MM.1S (cell line): ENCODE measurements at regions not wholly inside any gene's neighbourhood (a gene's known extent, or its start where the extent isn't known, plus 50 kb on each side); places are given as distances from the start of the nearest gene placed in this dataset.

Source experiments
- DNase-seq: peaks from one replicate; pipeline ENCODE4 v3.0.0-alpha.2; 2015
- H2AFZ ChIP-seq: fragments of 300-600 bp; sonication (generic); 2 replicates; pipeline ENCODE4 v1.6.0; 2016; ENCODE audit warnings: antibody characterized with exemption, low read length
- H3F3A ChIP-seq: fragments of 300-600 bp; sonication (generic); 2 replicates; pipeline ENCODE4 v1.6.1; 2016; ENCODE audit warnings: mild to moderate bottlenecking, antibody characterized with exemption, low read length, moderate library complexity, mixed read lengths; ENCODE audit not compliant: insufficient read depth
- H3K27ac ChIP-seq: fragments of 300-600 bp; sonication (generic); 2 replicates; pipeline ENCODE4 v1.5.1; 2016; ENCODE audit warnings: mild to moderate bottlenecking, low read length
- H3K27me3 ChIP-seq: fragments of 300-600 bp; sonication (generic); replicated peaks from 2 replicates; pipeline ENCODE4 v1.6.0; 2016; ENCODE audit warnings: low read length; ENCODE audit not compliant: insufficient read depth
- H3K36me3 ChIP-seq: fragments of 300-600 bp; sonication (generic); replicated peaks from 2 replicates; pipeline ENCODE4 v1.6.1; 2016; ENCODE audit warnings: mild to moderate bottlenecking, low read length, mixed read lengths; ENCODE audit not compliant: insufficient read depth
- H3K4me1 ChIP-seq: fragments of 300-600 bp; sonication (generic); 2 replicates; pipeline ENCODE4 v1.6.1; 2016; ENCODE audit warnings: low read length, mixed read lengths
- H3K4me2 ChIP-seq: fragments of 300-600 bp; sonication (generic); 2 replicates; pipeline ENCODE4 v1.6.0; 2016; ENCODE audit warnings: low read depth, low read length
- H3K4me3 ChIP-seq: fragments of 300-600 bp; sonication (generic); 2 replicates; pipeline ENCODE4 v1.5.1; 2016; ENCODE audit warnings: low read length, mixed read lengths
- H3K79me2 ChIP-seq: fragments of 300-600 bp; sonication (generic); 2 replicates; pipeline ENCODE4 v1.6.1; 2016; ENCODE audit warnings: mixed run types, low read length, mixed read lengths
- H3K9ac ChIP-seq: fragments of 300-600 bp; sonication (generic); 2 replicates; pipeline ENCODE4 v1.6.1; 2016; ENCODE audit warnings: low read length, mixed read lengths
- H3K9me2 ChIP-seq: fragments of 300-600 bp; sonication (generic); replicated peaks from 2 replicates; pipeline ENCODE4 v1.6.1; 2016; ENCODE audit warnings: mild to moderate bottlenecking, low read length, mixed read lengths; ENCODE audit not compliant: insufficient read depth
- H3K9me3 ChIP-seq: fragments of 300-600 bp; sonication (generic); replicated peaks from 2 replicates; pipeline ENCODE4 v1.6.1; 2016; ENCODE audit warnings: mild to moderate bottlenecking, low read length, mixed read lengths; ENCODE audit not compliant: insufficient read depth
- H4K20me1 ChIP-seq: fragments of 300-600 bp; sonication (generic); 2 replicates; pipeline ENCODE4 v1.6.1; 2016; ENCODE audit warnings: mild to moderate bottlenecking, low read length, moderate library complexity, mixed read lengths; ENCODE audit not compliant: insufficient read depth
- CTCF ChIP-seq: fragments of 300-600 bp; sonication (generic); IDR thresholded peaks from 2 replicates; pipeline ENCODE4 v1.5.1; 2016; ENCODE audit warnings: antibody characterized with exemption, low read length, mixed read lengths
- EZH2 ChIP-seq: fragments of 300-600 bp; sonication (generic); optimal IDR thresholded peaks from 2 replicates; pipeline ENCODE3; 2017; ENCODE audit warnings: low read depth, mild to moderate bottlenecking, antibody characterized with exemption, low read length, mixed read lengths
- EZH2phosphoT487 ChIP-seq: fragments of 300-600 bp; sonication (generic); IDR thresholded peaks from 2 replicates; pipeline ENCODE4 v1.6.1; 2018; ENCODE audit warnings: antibody characterized with exemption, low read length

- no peaks in the 10 kb centered on the region for H3K9me2 ChIP-seq
- H2AFZ ChIP-seq: no peak overlapping the region
- H3F3A ChIP-seq: no peaks in the 10 kb centered on the region
- H4K20me1 ChIP-seq: no peaks in the 10 kb centered on the region
- H3K9ac ChIP-seq: no peak overlapping the region
- H3K36me3 ChIP-seq: no peaks in the 10 kb centered on the region
- TF ChIP-seq EZH2: no peak
- TF ChIP-seq EZH2phosphoT487: no peak
- TF ChIP-seq CTCF: no peak
- H3K9me3 ChIP-seq: no peaks in the 10 kb centered on the region
- H3K27ac ChIP-seq: no peak overlapping the region
- no peak overlapping the region for H3K4me2 ChIP-seq
- no peak overlapping the region for H3K4me3 ChIP-seq
- no peaks in the 10 kb centered on the region for H3K79me2 ChIP-seq
- H3K4me1 ChIP-seq: 0 out of 2 replicates have a peak, but pooled peaks cover 5% of the 10 kb centered on the region
- no peaks in the 10 kb centered on the region for H3K27me3 ChIP-seq
- DNase-seq: no peak
Measured at GRCh38 chr5:160903551-160903950, 51.5 kb upstream of the ATP10B start.

DNA sequence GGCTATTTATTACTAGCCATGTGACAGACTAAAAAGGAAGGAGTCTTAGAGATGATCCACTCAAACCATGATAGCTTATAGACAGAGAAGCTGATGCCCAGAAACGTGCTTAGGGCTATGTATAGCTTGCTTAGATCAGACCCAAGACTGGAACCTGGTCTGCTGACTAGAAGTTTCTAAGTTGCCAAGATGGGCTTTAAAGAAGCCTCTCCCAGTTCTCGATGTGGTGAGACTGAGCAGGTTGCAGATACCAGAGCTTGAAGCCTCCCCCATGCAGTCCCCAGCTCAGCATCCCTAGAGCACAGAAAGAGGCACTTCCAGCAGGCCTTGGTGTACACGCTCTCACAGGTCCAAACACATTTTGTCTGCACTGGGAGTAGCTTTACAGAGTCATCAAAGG, 51.1 kb upstream of the ATP10B start:
- no peak overlapping the region for H3K4me3 ChIP-seq
- H3K4me1 ChIP-seq: 0 out of 2 replicates have a peak, but pooled peaks cover 5% of the 10 kb centered on the region

More for the DNA sequence above, 51.1 kb upstream of the ATP10B start:
- no peaks in the 10 kb centered on the region for H3K9me3 ChIP-seq
- H3K9me2 ChIP-seq: no peaks in the 10 kb centered on the region
- no peak overlapping the region for H3K4me2 ChIP-seq
- DNase-seq: peak; percentile 33
- H3K79me2 ChIP-seq: no peaks in the 10 kb centered on the region
- H3F3A ChIP-seq: no peaks in the 10 kb centered on the region
- no peaks in the 10 kb centered on the region for H3K27me3 ChIP-seq
- no peak overlapping the region for H3K27ac ChIP-seq
- TF ChIP-seq EZH2 (no peak), CTCF (no peak), EZH2phosphoT487 (no peak)
- H3K9ac ChIP-seq: no peak overlapping the region
- no peak overlapping the region for H2AFZ ChIP-seq
- H4K20me1 ChIP-seq: no peaks in the 10 kb centered on the region
- no peaks in the 10 kb centered on the region for H3K36me3 ChIP-seq
